Esophagus squamous epithelium (tissue), 5 donors: ENCODE measurements at regions not wholly inside any gene's neighbourhood (a gene's known extent, or its start where the extent isn't known, plus 50 kb on each side); places are given as distances from the start of the nearest gene placed in this dataset.

Source experiments
- DNase-seq: peaks from one replicate; lab custom pipeline; 2025; lab: John Stamatoyannopoulos, UW
- H3K27ac ChIP-seq, 4 donors: fragments of 200-600 bp; sonication (generic); one replicate each; pipeline ENCODE4 v1.5.1; 2016 to 2019; ENCODE audit warnings: mild to moderate bottlenecking in 1 of 4
- H3K27me3 ChIP-seq, 4 donors: fragments of 200-600 bp; sonication (generic); 1 replicate in 3 of 4; 2 replicates in 1 of 4; pipeline versions ENCODE4 v1.5.1 to v1.6.0; 2017 to 2021; ENCODE audit warnings: antibody characterized with exemption in 1 of 4
- H3K36me3 ChIP-seq, 3 donors: fragments of 200-600 bp; sonication (generic); one replicate each; pipeline ENCODE4 v1.5.1; 2016 to 2019
- H3K4me1 ChIP-seq, 3 donors: fragments of 200-600 bp; sonication (generic); one replicate each; pipeline ENCODE4 v1.5.1; 2017 to 2019
- H3K4me3 ChIP-seq, 4 donors: fragments of 200-600 bp; sonication (generic); 1 replicate in 3 of 4; 2 replicates in 1 of 4; pipeline ENCODE4 v1.5.1; 2016 to 2019; ENCODE audit warnings: mild to moderate bottlenecking in 2 of 4, moderate library complexity in 1 of 4
- H3K9me3 ChIP-seq, 3 donors: fragments of 200-600 bp; sonication (generic); one replicate each; pipeline ENCODE4 v1.5.1; 2016 to 2019
- CTCF ChIP-seq, 6 experiments: fragments of 450-650 bp in 4 of 6; fragments of 200-600 bp in 2 of 6; sonication (generic) in 2 of 6; IDR thresholded peaks; one replicate each; pipeline ENCODE4 v1.5.1; 2016 to 2019; ENCODE audit warnings: antibody characterized with exemption in 6 of 6, mild to moderate bottlenecking in 4 of 6, moderate library complexity in 4 of 6
- POLR2A ChIP-seq, 4 donors: fragments of 450-650 bp; IDR thresholded peaks; one replicate each; pipeline ENCODE4 v1.6.1; 2017; ENCODE audit warnings: antibody characterized with exemption in 4 of 4, mild to moderate bottlenecking in 4 of 4, moderate library complexity in 3 of 4
- WGBS, 2 donors: methylation state at CpG; one replicate each; pipeline ENCODE4 v1.1.5; 2018; 5-methylcytosine and 5-hydroxymethylcytosine counted together
- intact Hi-C: fragments of 100-400 bp; cut with DNase I; formaldehyde crosslinking; loops from one replicate; pipeline ENCODE4 v1.15.0; 2022
- donor health status: DM: yes; HTN: yes; CAD: no.

- intact Hi-C loops: no loop called here
- H3K4me1 ChIP-seq: peaks cover 0 to 5% (median 0%) of the 10 kb centered on the region in 3 donors
- DNase-seq: no peak
- TF ChIP-seq CTCF (IDR thresholded peaks at IDR 0.05) (no peak), POLR2A (IDR thresholded peaks at IDR 0.05) (no peak)
- WGBS, 2 donors: 88 to 90% methylated on average over 2 of the region's 2 CpGs
- no peak overlapping the region for H3K4me3 ChIP-seq
- H3K27me3 ChIP-seq: no peaks in the 10 kb centered on the region
- H3K36me3 ChIP-seq: no peaks in the 10 kb centered on the region
- no peak overlapping the region for H3K27ac ChIP-seq
- no peaks in the 10 kb centered on the region for H3K9me3 ChIP-seq
These were observed 73.8 kb upstream of the ARID2 start for GRCh38 chr12:45655743-45656142.

- H3K4me3 ChIP-seq: no peak overlapping the region
- intact Hi-C loops: no loop called here
- no peaks in the 10 kb centered on the region for H3K9me3 ChIP-seq
- 69 to 79% methylated on average over 4 of the region's 4 CpGs for WGBS, 2 donors
- no peaks in the 10 kb centered on the region for H3K36me3 ChIP-seq
- H3K27ac ChIP-seq: no peak overlapping the region
- no peak for TF ChIP-seq POLR2A (IDR thresholded peaks at IDR 0.05)
- no peak for DNase-seq
- H3K27me3 ChIP-seq: no peaks in the 10 kb centered on the region
- no peaks in the 10 kb centered on the region for H3K4me1 ChIP-seq
These were observed 71.5 kb upstream of the ARID2 start for GRCh38 chr12:45658020-45658419.

- no peaks in the 10 kb centered on the region for H3K4me1 ChIP-seq
- H3K27me3 ChIP-seq: no peaks in the 10 kb centered on the region
- DNase-seq: no peak
- WGBS, 2 donors: 33 to 43% methylated on average over 2 of the region's 2 CpGs
- no peaks in the 10 kb centered on the region for H3K9me3 ChIP-seq
- H3K36me3 ChIP-seq: no peaks in the 10 kb centered on the region
- no peak overlapping the region for H3K27ac ChIP-seq
- intact Hi-C loops: loop anchor here (5.0 kb wide), 1 partner anchor 163 kb away; no protein-coding TSS in a partner anchor
- no peak overlapping the region for H3K4me3 ChIP-seq
- TF ChIP-seq POLR2A (IDR thresholded peaks at IDR 0.05) (no peak), CTCF (IDR thresholded peaks at IDR 0.05) (no peak)
These were observed 69.2 kb upstream of the ARID2 start for GRCh38 chr12:45660330-45660729.

GRCh38 chr12:45663455-45663854 is 66.1 kb upstream of the ARID2 start:
- WGBS, 2 donors: 28 to 37% methylated on average over 2 of the region's 2 CpGs

GRCh38 chr12:45665941-45666340 is 63.6 kb upstream of the ARID2 start:
- TF ChIP-seq CTCF (IDR thresholded peaks at IDR 0.05): no peak
- no peak for TF ChIP-seq POLR2A (IDR thresholded peaks at IDR 0.05)
- no peaks in the 10 kb centered on the region for H3K36me3 ChIP-seq
- DNase-seq: no peak
- WGBS, 2 donors: 76 to 100% methylated on average over 1 of the region's 1 CpG
- no peak overlapping the region for H3K4me3 ChIP-seq
- no peak overlapping the region for H3K27ac ChIP-seq
- H3K9me3 ChIP-seq: no peaks in the 10 kb centered on the region
- intact Hi-C loops: no loop called here
- H3K27me3 ChIP-seq: no peaks in the 10 kb centered on the region
- H3K4me1 ChIP-seq: peaks cover 0 to 11% (median 0%) of the 10 kb centered on the region in 3 donors

More at GRCh38 chr12:45663455-45663854, 66.1 kb upstream of the ARID2 start:
- no peak for DNase-seq
- no peak overlapping the region for H3K27ac ChIP-seq
- TF ChIP-seq CTCF (IDR thresholded peaks at IDR 0.05) (no peak), POLR2A (IDR thresholded peaks at IDR 0.05) (no peak)
- H3K4me1 ChIP-seq: no peaks in the 10 kb centered on the region
- H3K36me3 ChIP-seq: no peaks in the 10 kb centered on the region
- no peaks in the 10 kb centered on the region for H3K9me3 ChIP-seq
- no peaks in the 10 kb centered on the region for H3K27me3 ChIP-seq
- no peak overlapping the region for H3K4me3 ChIP-seq
- intact Hi-C loops: loop anchor here (5.0 kb wide), 1 partner anchor 166 kb away; no protein-coding TSS in a partner anchor

GRCh38 chr12:45666396-45666795 is 63.1 kb upstream of the ARID2 start:
- Histone ChIP-seq H3K4me1 (peaks cover 0 to 11% (median 0%) of the 10 kb centered on the region in 3 donors), H3K9me3 (no peaks in the 10 kb centered on the region), H3K36me3 (no peaks in the 10 kb centered on the region), H3K27me3 (no peaks in the 10 kb centered on the region), H3K27ac (no peak overlapping the region), H3K4me3 (no peak overlapping the region)
- intact Hi-C loops: no loop called here
- 82% methylated on average over 3 of the region's 3 CpGs for WGBS, 2 donors
- no peak for TF ChIP-seq POLR2A (IDR thresholded peaks at IDR 0.05)
- no peak for TF ChIP-seq CTCF (IDR thresholded peaks at IDR 0.05)
- DNase-seq: no peak
